ENCODE measurements at regions not wholly inside any gene's neighbourhood (a gene's known extent, or its start where the extent isn't known, plus 50 kb on each side); places are given as distances from the start of the nearest gene placed in this dataset.

GRCh38 chr5:143471666-143472464 is 68.4 kb upstream of the NR3C1 start:
- TF ChIP-seq ARNT (IDR thresholded peaks at IDR 0.05) (no peak), FOXM1 (IDR thresholded peaks at IDR 0.05; ENCODE audit: borderline replicate concordance) (no peak)
